ENCODE measurements at regions not wholly inside any gene's neighbourhood (a gene's known extent, or its start where the extent isn't known, plus 50 kb on each side); places are given as distances from the start of the nearest gene placed in this dataset.

- Histone ChIP-seq H2AFZ (ENCODE audit: low read length) (no peak overlapping the region), H3K79me2 (ENCODE audit: control insufficient read depth, insufficient read depth, low read length) (no peaks in the 10 kb centered on the region), H3K4me3 (replicated peaks in 1 of 4; ENCODE audit: control extremely low read depth in 1 of 4, insufficient read depth in 1 of 4, low read depth in 3 of 4, low read length in 4 of 4) (no peak overlapping the region), H3K4me1 (ENCODE audit: control insufficient read depth, extremely low read depth, insufficient read depth, low read length) (no peaks in the 10 kb centered on the region), H4K20me1 (ENCODE audit: control insufficient read depth, extremely low read depth, insufficient read depth, low read length) (no peaks in the 10 kb centered on the region), H3K27ac (ENCODE audit: insufficient read depth, low read length) (no peak overlapping the region), H3K4me2 (ENCODE audit: extremely low read depth, insufficient read depth, low read length) (no peak overlapping the region), H3K36me3 (ENCODE audit: control insufficient read depth, insufficient read depth, low read length) (no peaks in the 10 kb centered on the region), H3K9me3 (ENCODE audit: control insufficient read depth, insufficient read depth, low read depth, low read length) (no peaks in the 10 kb centered on the region), H3K9ac (ENCODE audit: insufficient read depth, low read length) (no peak overlapping the region), H3K27me3 (ENCODE audit: control insufficient read depth, insufficient read depth, low read length) (peaks cover 3% of the 10 kb centered on the region)
- no peak for TF ChIP-seq EZH2 (IDR thresholded peaks at IDR 0.05; ENCODE audit: low read length, missing control alignments)
- TF ChIP-seq, protein P1, sequence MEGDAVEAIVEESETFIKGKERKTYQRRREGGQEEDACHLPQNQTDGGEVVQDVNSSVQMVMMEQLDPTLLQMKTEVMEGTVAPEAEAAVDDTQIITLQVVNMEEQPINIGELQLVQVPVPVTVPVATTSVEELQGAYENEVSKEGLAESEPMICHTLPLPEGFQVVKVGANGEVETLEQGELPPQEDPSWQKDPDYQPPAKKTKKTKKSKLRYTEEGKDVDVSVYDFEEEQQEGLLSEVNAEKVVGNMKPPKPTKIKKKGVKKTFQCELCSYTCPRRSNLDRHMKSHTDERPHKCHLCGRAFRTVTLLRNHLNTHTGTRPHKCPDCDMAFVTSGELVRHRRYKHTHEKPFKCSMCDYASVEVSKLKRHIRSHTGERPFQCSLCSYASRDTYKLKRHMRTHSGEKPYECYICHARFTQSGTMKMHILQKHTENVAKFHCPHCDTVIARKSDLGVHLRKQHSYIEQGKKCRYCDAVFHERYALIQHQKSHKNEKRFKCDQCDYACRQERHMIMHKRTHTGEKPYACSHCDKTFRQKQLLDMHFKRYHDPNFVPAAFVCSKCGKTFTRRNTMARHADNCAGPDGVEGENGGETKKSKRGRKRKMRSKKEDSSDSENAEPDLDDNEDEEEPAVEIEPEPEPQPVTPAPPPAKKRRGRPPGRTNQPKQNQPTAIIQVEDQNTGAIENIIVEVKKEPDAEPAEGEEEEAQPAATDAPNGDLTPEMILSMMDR (conservative IDR thresholded peaks at IDR 0.05 in 1 of 2, IDR thresholded peaks at IDR 0.05 in 1 of 2; ENCODE audit: low read depth in 1 of 2, low read length in 2 of 2), result no peak
- no peak for DNase-seq (ENCODE audit: low read depth in 2 of 2)
Observed at GRCh38 chr7:35570937-35571336, 124.0 kb downstream of the HERPUD2 start.

DNA sequence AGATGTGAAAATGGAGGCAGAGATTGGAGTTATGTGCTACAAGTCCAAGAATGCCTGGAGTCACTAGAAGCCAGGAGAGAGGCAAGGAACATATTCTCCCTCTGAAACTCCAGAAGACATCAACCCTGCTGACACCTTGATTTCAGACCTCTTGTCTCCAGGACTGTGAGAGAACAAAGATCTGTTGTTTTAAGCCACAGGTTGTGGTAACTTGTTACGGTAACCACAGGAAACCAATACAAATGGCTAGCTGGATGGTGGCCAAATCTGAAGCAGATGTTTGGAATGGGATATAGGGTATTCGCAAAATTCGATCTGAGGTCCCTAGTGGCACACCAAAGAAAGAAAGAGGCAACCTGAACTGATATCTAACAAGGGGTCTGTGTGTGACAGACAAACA, 129.0 kb downstream of the HERPUD2 start:
- Histone ChIP-seq H2AFZ (ENCODE audit: low read length) (no peak overlapping the region), H3K27me3 (ENCODE audit: control insufficient read depth, insufficient read depth, low read length) (no peaks in the 10 kb centered on the region), H3K36me3 (ENCODE audit: control insufficient read depth, insufficient read depth, low read length) (no peaks in the 10 kb centered on the region), H3K9me3 (ENCODE audit: control insufficient read depth, insufficient read depth, low read depth, low read length) (no peaks in the 10 kb centered on the region), H3K4me1 (ENCODE audit: control insufficient read depth, extremely low read depth, insufficient read depth, low read length) (no peaks in the 10 kb centered on the region), H4K20me1 (ENCODE audit: control insufficient read depth, extremely low read depth, insufficient read depth, low read length) (no peaks in the 10 kb centered on the region), H3K9ac (ENCODE audit: insufficient read depth, low read length) (no peak overlapping the region), H3K4me3 (replicated peaks in 1 of 4; ENCODE audit: control extremely low read depth in 1 of 4, insufficient read depth in 1 of 4, low read depth in 3 of 4, low read length in 4 of 4) (no peak overlapping the region), H3K27ac (ENCODE audit: insufficient read depth, low read length) (no peak overlapping the region), H3K79me2 (ENCODE audit: control insufficient read depth, insufficient read depth, low read length) (no peaks in the 10 kb centered on the region), H3K4me2 (ENCODE audit: extremely low read depth, insufficient read depth, low read length) (no peak overlapping the region)
- peak in 1 of 2 donors; percentile 1 for DNase-seq (ENCODE audit: low read depth in 2 of 2)
- TF ChIP-seq EZH2 (IDR thresholded peaks at IDR 0.05; ENCODE audit: low read length, missing control alignments), result no peak
- TF ChIP-seq, protein P1 (conservative IDR thresholded peaks at IDR 0.05 in 1 of 2, IDR thresholded peaks at IDR 0.05 in 1 of 2; ENCODE audit: low read depth in 1 of 2, low read length in 2 of 2), result no peak

DNA sequence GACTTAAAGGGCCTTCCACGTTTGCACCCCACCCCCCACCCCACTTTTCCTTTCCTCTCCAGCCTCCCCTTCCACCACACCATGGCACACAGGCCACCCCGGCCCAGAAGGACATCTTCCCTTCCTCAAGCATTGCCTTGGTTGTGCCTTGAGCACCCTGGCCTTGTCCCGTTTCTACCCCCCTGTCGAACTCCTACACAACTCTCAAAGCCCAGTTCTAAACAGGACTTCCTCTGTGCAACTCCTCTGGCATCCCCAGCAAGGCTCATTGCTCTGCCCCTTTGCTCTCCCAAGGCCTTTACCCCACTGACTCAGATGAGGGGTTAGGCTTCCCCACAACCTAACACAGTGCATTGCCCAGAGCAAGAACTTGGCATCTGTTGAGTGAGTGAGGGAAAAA, 136.1 kb downstream of the HERPUD2 start:
- Histone ChIP-seq H3K4me2 (ENCODE audit: extremely low read depth, insufficient read depth, low read length) (no peak overlapping the region), H2AFZ (ENCODE audit: low read length) (no peak overlapping the region), H3K4me1 (ENCODE audit: control insufficient read depth, extremely low read depth, insufficient read depth, low read length) (no peaks in the 10 kb centered on the region), H3K27ac (ENCODE audit: insufficient read depth, low read length) (no peak overlapping the region), H3K27me3 (ENCODE audit: control insufficient read depth, insufficient read depth, low read length) (no peaks in the 10 kb centered on the region), H3K4me3 (replicated peaks in 1 of 4; ENCODE audit: control extremely low read depth in 1 of 4, insufficient read depth in 1 of 4, low read depth in 3 of 4, low read length in 4 of 4) (no peak overlapping the region), H3K9me3 (ENCODE audit: control insufficient read depth, insufficient read depth, low read depth, low read length) (no peaks in the 10 kb centered on the region), H3K9ac (ENCODE audit: insufficient read depth, low read length) (no peak overlapping the region), H3K79me2 (ENCODE audit: control insufficient read depth, insufficient read depth, low read length) (no peaks in the 10 kb centered on the region), H3K36me3 (ENCODE audit: control insufficient read depth, insufficient read depth, low read length) (no peaks in the 10 kb centered on the region), H4K20me1 (ENCODE audit: control insufficient read depth, extremely low read depth, insufficient read depth, low read length) (no peaks in the 10 kb centered on the region)
- no peak for TF ChIP-seq EZH2 (IDR thresholded peaks at IDR 0.05; ENCODE audit: low read length, missing control alignments)
- TF ChIP-seq, protein P1 (conservative IDR thresholded peaks at IDR 0.05 in 1 of 2, IDR thresholded peaks at IDR 0.05 in 1 of 2; ENCODE audit: low read depth in 1 of 2, low read length in 2 of 2), result no peak
- no peak for DNase-seq (ENCODE audit: low read depth in 2 of 2)
